ENCODE measurements at regions not wholly inside any gene's neighbourhood (a gene's known extent, or its start where the extent isn't known, plus 50 kb on each side); places are given as distances from the start of the nearest gene placed in this dataset.

DNA sequence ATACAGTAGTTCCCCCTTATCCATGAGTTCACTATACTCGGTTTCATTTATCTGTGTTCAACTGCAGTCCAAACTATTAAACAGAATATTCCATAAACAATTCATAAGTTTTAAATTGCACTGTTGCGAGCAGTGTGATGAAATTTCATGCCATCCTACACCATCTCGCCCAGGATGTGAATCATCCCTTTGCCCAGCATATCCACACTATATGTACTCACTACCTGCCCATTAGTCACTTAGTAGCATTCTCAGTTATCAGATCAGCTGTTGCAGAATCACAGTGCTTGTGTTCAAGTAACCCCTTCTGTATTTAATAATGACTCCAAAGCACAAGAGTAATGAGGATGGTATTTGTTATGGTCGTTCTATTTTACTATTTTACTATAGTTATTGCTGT is 51.5 kb downstream of the SHOC1 start:
- TF ChIP-seq, protein P1, sequence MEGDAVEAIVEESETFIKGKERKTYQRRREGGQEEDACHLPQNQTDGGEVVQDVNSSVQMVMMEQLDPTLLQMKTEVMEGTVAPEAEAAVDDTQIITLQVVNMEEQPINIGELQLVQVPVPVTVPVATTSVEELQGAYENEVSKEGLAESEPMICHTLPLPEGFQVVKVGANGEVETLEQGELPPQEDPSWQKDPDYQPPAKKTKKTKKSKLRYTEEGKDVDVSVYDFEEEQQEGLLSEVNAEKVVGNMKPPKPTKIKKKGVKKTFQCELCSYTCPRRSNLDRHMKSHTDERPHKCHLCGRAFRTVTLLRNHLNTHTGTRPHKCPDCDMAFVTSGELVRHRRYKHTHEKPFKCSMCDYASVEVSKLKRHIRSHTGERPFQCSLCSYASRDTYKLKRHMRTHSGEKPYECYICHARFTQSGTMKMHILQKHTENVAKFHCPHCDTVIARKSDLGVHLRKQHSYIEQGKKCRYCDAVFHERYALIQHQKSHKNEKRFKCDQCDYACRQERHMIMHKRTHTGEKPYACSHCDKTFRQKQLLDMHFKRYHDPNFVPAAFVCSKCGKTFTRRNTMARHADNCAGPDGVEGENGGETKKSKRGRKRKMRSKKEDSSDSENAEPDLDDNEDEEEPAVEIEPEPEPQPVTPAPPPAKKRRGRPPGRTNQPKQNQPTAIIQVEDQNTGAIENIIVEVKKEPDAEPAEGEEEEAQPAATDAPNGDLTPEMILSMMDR (IDR thresholded peaks at IDR 0.05 in 4 of 5, conservative IDR thresholded peaks at IDR 0.05 in 1 of 5), result no peak
- no peak for TF ChIP-seq POLR2A (IDR thresholded peaks at IDR 0.05)

Data from gastrocnemius medialis (tissue), 4 donors.